CD4-positive, alpha-beta T cell treated with Interleukin-17A for 1 hour (primary cell): ENCODE measurements at regions not wholly inside any gene's neighbourhood (a gene's known extent, or its start where the extent isn't known, plus 50 kb on each side); places are given as distances from the start of the nearest gene placed in this dataset.

Experiments
- DNase-seq: peaks from one replicate; pipeline ENCODE4 v3.0.0-alpha.2; 2020

DNA sequence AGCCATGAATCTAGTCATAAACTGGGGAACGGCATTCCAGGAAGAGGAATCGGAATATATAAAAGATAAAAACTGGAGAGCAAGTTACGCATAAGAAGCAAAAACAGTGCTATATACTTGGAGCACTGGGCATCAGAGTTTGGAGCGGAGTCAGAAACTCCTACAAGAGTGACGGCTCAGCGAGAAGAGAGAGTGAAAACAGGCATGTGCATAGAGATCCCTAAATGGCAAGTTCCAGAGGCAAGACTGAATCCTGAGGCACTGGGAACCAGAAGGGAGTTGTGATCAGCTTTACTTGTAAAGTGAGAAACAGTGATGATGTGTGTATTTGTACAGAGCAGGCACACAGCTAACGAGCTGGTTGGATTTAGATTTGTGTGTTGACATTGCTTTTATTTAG lies 514.4 kb upstream of the TNC start:
- no peak for DNase-seq

DNA sequence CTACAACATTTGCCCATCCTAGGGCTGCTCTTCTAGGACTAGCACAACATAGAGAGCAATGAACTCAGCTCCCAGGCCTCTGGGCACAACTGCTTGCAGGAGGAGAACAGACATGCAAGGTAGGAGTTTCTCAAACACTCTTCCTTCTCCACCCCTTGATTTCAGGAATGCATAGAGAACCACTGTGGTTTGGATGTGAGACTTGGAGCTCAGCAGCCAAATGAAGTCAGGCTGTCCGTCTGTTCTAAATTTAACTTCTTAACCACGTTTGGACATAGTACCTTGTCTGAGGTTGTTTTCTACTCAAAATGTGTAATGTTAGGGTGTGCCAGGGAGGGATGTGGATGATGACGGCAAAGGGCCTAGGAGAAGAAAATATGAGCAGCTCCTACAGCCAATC lies 515.1 kb upstream of the TNC start:
- DNase-seq, result no peak

DNA sequence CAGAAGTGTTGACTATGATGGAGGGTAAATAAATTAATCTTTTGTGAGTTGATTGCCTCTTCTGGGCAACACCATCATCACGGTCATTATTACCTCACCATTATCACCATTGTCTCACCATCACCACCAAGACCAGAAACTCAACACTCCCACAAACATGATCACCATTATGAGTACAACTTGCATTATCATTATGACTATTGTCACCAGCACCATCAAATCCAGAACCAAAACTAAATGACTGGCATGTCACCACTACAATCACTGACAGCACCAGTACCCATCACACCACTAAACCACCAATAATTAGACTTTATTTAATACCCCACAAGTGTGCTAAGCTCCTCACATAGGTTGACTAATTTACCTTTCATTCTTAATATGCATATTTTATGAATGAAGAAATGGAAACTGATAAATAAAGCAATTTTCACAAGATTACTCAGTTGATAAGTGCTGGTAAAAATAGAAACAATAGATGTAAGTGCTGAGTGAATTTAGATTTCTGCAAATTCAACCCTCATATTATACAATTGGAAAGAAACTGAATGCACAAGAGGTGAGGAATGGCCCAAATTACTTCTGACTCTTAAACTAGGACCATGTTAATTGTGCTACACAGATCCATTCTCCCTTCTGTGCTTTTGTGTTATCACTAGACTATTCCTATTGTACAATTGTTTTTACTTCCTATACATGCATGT lies 517.8 kb upstream of the PAPPA start:
- DNase-seq, result no peak

DNA sequence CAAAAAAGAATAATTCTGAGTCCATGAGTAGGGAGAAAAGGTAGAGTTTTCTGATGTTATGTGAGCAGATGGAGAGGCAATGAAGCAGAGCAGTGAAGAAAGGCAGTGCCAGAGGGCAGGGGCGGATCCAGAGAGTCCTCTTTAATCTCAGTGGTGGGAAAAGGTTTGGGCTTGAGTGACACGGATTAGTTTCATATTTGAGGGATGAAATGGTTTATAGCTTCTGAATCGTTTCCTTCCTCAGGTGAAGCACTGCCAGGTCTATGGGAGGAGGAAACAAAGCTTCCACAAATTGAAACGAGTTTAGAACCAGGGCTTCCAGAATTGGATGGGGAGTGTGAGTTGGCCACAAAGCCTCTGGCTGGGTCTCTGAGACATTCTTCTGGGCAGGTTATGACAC lies 517.0 kb upstream of the PAPPA start:
- DNase-seq, result no peak

DNA sequence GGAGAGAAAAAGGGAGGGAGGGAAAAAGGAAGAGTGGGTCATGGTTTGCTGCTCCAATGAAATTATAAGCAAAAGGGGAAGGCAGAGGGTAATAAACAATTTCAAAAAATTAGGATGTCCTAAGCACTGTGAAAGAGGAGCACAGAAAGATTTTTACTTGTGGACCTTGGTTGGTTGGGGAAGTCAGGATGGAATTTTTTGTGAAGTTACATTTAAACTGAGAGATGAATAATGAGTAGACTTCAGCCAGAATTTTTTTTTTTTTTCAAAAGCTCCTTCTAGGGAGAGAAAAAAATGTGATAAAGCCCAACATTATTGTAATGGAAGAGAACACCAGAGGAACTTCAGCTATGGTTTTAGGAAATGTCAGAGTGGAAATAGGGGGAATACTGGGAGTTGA lies 515.9 kb upstream of the PAPPA start:
- no peak for DNase-seq

DNA sequence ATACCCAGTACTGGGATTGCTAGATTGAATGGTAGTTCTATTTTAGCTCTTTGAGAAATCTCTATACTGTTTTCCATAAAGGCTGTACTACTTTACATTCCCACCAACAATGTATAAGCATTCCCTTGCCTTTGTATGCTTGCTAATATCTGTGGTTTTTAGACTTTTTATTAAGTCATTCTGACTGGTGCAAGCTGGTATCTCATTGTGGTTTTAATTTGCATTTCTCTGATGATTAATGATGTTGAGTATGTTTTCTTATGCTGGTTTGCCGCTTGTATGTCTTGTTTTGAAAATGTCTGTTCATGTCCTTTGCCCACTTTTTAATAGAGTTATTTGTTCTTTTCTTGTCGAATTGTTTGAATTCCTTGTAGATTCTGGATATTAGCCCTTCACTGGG lies 512.7 kb upstream of the PAPPA start:
- DNase-seq, result no peak

DNA sequence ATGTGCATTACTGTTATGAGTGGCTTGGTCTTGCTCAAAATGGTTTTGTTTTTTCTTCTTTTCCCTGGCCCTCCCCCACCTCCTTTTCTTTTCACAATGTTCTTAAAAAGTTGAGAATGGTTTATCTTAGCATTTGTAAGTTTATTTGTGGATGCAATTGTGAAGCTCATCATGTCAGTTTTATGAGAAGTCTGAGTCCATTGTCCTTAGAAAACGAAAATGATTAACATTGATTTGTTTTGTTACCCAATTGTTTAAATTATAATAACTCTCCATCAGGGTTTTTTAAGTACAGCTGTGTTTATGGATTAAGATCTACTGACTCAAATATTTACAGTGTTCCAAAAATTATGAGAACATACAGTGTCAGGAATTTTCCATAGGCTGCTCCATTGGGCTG lies 511.3 kb upstream of the PAPPA start:
- DNase-seq, result no peak

DNA sequence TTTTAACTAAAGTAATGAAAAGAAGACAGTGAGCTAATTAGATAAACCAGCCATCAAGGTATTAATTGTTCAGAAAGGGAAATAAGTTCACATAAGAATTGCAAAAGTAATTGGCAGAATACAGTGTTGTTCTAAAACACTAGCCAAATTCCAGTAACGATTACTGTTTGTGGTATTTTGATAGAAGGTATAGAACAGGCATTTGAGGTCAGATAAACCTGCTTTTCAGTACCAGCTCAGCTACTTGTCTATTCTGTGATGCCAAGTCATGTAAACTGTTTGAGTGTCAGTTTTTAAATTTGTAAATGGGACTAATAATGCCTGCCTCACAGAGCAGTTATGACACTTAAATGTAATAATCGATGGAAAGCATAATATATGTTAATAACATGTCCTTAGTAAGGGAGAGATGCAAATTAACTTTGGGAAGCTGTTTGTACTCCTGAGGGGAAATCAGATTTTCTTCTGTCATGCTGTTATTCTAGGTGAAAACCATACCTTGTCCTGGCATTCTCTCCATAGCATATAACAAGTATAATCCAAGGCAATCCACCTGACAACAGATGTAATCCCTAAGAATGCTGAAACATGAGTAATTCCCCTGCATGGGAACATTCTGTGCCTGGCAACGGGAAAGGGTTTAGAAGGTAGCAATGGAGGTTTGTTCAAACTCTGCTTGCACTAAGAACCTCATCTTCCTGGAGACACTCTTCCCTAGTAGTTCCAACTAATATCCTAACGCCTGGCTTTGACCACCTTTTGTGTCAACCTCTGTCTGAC lies 509.5 kb upstream of the PAPPA start:
- no peak for DNase-seq

DNA sequence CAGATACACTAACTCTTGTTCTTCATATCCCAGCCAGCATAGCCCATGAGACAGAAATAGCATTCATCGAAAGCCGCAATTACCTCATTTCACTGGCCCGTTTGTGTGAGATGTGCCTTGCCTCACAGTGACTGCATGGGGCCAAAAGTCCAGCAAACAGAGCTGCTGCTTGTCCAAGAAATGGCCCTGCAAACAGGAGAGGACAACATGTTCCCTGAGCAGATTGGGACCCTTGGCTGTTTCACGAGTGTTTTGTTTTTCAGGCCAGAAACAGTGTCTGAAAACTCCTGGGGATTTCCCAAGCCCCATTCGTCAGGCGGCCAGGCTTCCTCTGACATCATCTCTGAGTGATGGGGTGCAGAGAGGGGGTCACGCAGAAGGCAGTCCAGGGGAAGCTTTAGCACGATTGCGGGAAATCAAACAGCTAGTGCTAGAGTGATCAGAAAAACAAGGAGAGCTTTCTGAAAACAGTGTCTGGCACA lies 503.6 kb upstream of the PAPPA start:
- DNase-seq, result no peak

DNA sequence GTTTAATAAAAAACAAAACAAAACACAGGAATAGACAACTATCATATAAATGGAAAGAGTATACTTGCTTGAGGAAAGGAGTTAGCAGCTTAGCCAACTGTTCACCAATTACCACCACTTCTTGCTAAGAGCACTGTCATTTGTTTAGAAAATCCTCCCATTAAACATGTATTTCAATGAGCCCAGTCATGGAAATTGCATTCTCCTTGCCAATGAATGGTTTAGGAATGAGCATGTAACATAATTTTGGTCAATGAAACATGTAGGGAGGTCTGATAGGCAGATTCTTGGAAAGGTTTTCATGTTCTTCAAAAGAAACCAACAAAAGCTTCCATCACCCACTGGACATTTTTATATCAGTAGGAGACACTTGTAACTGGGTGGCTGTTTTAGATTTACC lies 502.8 kb upstream of the PAPPA start:
- no peak for DNase-seq

DNA sequence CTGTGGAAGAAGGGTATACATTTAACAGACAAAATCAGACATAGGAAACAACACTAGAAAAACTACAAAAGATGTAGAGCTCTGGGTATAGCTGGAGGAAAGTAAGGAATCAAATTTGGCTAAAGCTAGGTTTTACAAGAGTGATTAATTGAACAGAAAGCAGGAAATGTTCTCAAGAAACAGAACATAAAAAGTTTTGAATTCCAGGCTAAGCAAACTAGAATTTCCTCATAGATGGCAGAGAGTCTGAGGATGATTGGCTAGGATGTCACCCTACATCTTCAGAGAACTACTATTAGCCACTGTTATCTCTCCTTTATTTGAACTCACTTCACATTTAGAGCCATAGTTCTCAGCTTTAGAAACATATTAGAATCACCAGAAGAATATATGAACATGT lies 502.1 kb upstream of the PAPPA start:
- DNase-seq, result no peak

DNA sequence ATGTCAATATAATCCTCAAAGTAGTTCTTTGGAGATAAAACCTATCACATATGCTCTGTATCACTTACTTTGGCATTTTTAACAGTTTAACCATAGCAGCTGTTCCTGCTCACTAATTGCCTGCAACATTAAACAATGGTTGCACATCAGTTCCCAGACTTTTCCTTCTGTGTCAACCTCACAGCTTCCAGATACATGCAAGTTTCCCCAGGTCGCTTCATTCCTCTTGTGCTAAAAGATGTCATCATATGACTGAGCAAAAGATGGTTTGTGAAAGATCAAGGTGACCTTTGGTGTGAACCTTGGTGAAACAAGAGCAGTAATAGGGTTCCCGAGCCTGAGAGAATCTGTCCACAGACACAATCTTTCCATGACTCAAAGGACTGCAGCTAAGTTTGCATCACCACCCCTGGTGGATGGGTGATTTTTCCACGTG lies 500.4 kb upstream of the PAPPA start:
- no peak for DNase-seq

DNA sequence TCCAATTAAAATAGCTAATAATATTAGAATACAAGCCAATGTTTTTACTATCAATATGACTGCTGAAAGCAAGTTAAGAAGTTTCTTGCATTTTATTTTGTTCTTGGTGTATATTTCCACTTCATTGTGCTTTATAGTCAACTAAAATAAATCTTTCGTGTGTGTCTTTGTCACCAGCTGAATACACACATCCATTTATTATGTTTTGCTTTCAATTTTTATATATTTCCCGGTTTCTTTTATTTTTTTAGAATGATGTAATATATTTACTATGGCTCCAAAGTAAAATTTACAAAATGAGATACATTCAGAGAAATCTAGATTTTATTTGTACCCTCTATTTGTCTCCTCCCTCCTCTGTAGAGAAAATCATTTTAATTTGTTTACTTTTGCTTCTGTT lies 495.9 kb upstream of the PAPPA start:
- no peak for DNase-seq

DNA sequence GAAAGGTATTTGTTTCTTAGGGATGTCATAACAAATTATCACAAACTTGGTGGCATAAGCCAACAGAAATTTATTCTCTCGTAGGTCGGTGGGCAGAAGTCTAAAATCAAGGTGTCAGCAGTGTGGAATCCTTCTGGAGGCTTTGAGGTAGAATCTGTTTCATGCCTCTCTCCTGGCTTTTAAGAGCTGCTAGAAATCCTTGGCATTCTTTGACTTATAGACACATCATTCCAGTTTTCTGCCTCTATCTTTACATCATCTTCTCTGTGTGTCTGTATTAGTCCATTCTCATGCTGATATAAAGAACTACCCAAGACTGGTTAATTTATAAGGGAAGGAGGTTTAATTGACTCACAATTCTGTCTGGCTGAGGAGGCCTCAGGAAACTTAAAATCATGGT lies 488.1 kb upstream of the PAPPA start:
- DNase-seq, result no peak

DNA sequence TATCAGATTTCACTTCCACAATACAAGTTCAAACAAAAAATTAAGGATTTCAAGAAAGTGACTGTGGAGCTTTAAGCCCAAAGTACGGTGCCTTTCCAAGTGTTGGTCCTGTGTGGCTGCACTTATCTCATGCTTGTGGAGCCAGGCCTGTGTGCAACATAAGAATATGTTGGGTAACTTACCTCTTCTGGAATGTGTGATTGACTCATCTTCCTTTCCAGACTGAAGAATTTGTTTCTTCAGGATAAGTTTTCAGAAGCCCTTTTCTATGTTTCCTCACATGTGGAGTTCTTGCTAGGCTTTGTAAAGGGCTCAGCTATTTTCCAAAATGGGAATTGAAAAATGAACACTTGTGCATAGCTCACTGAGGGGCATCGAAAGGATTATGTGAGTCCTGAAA lies 485.1 kb upstream of the PAPPA start:
- no peak for DNase-seq

DNA sequence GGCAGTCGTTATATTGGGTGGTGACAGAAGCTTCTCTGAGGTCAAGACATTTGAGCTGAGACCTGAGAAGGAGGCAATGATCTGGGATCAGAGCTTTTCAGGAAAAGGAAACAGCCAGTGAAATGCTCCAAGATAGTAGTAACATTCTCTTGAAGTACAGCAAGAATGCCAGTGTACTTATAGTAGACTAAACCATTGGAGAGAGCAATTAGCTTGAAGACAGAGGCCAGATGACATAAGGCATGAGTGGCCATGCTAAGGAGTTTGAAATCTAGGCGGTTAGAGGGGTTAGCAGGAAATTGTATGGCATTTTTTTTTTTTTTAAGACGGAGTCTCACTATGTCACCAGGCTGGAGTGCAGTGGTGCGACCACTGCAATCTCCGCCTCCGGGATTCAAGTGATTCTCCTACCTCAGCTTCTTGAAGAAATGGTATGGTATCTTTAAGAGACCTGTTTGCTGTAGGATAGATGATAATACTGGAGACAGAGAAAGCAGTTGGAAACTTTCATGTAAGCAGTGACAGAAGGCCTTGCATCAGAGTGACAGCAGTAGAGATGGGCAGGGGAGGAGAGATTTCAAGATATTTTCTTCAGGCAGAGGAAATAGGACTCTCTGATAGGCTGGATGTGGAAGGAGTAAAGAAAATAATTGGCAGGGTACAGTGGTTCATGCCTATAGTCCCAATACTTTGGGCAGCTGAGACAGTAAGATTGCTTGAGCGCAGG lies 482.2 kb upstream of the PAPPA start:
- no peak for DNase-seq

DNA sequence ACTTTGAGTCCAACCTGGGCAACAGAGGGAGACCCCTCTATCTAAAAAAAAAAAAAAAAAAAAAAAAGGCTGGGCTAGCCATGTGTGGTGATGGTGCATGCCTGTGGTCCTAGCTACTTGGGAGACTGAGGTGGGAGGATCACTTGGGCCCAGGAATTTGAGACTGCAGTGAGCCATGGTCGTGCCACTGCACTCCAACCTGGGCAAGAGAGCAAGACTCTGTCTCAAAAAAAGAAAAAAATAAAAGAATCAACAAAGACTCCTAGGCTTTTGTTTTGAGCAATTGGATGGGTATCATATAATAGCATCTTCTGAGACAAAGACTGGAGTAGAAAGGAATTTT lies 481.7 kb upstream of the PAPPA start:
- no peak for DNase-seq

DNA sequence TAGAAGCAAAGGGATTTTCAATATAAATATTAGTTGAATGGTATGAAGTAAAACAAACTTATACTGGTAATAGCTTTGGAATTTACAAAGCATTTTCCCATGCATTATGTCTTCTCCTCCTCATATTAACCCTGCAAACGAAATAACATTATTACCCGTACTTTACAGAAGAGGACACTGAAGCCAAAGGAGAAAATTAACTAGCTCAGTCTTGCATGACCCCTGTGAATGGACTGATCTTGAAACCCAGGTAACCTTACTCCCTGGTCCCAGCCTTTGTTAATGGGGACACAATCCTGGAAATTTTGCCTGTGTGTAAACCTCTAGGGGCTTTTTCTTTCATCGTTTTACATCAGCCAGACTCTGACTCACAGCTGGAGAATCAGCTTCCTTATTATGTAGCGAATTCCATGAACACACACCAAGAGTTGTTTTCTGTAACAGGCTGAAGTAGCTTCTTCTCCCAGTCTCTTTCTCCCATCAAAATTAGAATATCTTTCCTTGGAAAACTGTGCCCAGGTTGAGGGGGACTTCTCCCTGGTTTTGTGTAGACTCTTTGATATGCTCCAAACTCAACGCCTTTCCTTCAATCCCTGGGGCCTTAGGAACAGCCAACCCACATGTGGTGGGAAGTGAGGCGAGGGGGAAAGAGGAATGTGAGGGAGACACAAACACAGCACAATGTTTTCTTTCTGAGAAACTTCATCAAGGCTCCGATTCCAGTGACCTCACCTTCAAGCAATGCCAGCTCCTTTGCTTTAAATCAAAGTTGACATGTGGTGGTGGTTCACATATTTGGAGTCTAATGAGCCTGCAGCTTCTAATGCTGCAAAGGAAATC lies 480.9 kb upstream of the PAPPA start:
- DNase-seq, result no peak

DNA sequence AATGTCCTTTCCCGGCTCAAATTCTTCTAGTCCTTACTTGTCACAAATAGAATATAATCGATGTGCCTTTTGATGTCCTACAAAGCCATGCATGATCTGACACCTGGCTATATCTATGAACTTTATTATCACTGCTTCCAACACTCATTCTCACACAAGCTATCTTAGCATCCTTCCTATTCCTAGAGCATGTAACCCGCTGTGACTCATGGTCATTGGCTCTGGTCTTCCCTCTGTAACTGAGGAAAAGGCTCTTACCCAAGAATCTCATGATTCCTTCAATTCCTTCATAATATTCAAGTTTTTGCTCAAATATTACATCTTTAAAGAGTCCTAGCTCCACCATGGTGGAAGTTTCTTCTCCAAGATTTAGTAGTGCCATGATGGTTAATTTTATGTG lies 480.0 kb upstream of the PAPPA start:
- no peak for DNase-seq

DNA sequence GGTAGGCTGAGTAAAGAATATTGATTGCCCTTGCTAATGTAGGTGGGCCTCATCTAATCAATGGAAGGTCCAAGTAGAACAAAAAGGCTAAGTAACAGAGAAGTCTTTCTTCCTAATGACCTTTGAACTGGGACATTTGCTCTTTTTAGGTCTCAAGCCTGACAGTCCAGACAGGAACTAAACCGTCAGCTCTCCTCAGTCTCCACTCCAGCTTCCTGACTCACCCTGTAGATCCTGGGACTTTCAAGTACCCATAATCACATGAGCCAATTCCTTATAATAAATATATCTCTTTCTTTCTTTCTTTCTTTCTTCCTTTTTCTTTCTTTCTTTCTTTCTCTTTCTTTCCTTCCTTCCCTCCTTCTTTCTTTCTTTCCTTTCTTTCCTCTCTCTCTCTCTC lies 479.5 kb upstream of the PAPPA start:
- no peak for DNase-seq

DNA sequence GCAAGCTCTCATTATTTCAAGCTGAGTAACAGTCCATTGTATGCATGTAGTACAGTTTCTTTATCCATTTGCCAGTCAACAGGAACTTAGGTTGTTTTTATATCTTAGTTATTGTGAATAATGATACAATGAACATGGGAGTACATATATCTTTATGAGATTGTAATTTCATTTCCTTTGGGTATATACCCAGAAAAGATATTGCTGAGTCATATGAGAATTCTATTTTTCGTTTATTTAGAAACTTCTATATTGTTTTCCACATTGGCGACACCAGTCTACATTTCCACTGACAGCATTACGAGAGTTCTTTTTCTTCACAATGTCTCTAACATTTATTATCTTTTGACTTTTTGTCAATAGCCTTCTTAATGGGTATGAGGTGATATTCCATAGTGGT lies 477.8 kb upstream of the PAPPA start:
- no peak for DNase-seq

DNA sequence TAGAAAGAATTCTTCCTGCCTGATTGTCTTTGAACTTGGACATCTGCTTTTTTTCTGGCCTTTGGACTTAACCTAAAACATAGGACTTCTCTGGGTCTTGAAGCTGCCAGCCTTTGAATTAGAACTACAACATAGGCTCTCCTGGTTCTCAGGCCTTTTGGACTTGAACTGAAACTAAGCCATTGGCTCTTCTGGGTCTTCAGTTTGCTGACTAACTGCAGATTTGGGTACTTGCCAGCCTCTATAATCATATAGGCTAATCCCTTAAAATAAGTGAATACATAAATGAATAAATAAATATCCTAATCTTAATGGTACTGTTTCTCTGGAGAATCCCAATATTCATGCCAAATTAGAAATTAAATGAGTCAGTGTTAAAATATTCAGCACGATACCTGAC lies 473.4 kb upstream of the PAPPA start:
- DNase-seq, result no peak

DNA sequence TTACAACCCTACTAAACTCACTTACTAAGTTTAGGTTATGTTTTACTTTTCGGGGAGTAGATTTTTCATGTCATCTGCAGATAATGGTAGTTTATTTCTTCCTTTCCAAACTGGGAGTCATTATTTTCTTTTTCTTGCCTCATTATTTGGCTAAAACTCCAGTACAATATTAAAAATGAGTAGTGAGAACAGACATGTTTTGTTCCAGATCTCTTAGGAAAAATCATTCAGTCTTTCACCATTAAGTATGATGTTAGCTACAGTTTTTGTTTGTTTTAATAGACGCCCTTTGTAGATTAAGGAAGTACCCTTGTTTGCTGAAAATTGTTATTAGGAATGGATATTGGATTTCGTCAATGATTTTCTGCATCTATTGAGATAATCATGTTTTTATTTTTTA lies 472.0 kb upstream of the PAPPA start:
- DNase-seq, result no peak
